WI38 (cell line): ENCODE measurements at regions not wholly inside any gene's neighbourhood (a gene's known extent, or its start where the extent isn't known, plus 50 kb on each side); places are given as distances from the start of the nearest gene placed in this dataset.

ENCODE experiments used
- H3K4me3 ChIP-seq: 2 replicates; pipeline ENCODE4 v1.5.1; 2011; ENCODE audit warnings: low read depth, mild to moderate bottlenecking, control low read depth, low read length
- TF ChIP-seq, protein P1 (sequence below): IDR thresholded peaks from 2 replicates; pipeline ENCODE4 v1.5.1; 2012; ENCODE audit warnings: low read depth, mild to moderate bottlenecking, control low read depth, low read length

- TF ChIP-seq, protein P1, sequence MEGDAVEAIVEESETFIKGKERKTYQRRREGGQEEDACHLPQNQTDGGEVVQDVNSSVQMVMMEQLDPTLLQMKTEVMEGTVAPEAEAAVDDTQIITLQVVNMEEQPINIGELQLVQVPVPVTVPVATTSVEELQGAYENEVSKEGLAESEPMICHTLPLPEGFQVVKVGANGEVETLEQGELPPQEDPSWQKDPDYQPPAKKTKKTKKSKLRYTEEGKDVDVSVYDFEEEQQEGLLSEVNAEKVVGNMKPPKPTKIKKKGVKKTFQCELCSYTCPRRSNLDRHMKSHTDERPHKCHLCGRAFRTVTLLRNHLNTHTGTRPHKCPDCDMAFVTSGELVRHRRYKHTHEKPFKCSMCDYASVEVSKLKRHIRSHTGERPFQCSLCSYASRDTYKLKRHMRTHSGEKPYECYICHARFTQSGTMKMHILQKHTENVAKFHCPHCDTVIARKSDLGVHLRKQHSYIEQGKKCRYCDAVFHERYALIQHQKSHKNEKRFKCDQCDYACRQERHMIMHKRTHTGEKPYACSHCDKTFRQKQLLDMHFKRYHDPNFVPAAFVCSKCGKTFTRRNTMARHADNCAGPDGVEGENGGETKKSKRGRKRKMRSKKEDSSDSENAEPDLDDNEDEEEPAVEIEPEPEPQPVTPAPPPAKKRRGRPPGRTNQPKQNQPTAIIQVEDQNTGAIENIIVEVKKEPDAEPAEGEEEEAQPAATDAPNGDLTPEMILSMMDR: no peak
- no peak overlapping the region for H3K4me3 ChIP-seq
These were observed 207.0 kb upstream of the FAM9B start for GRCh38 chrX:9240956-9241355.

- no peak overlapping the region for H3K4me3 ChIP-seq
- TF ChIP-seq, protein P1: no peak
These were observed 207.5 kb upstream of the FAM9B start for GRCh38 chrX:9241427-9241826.

DNA sequence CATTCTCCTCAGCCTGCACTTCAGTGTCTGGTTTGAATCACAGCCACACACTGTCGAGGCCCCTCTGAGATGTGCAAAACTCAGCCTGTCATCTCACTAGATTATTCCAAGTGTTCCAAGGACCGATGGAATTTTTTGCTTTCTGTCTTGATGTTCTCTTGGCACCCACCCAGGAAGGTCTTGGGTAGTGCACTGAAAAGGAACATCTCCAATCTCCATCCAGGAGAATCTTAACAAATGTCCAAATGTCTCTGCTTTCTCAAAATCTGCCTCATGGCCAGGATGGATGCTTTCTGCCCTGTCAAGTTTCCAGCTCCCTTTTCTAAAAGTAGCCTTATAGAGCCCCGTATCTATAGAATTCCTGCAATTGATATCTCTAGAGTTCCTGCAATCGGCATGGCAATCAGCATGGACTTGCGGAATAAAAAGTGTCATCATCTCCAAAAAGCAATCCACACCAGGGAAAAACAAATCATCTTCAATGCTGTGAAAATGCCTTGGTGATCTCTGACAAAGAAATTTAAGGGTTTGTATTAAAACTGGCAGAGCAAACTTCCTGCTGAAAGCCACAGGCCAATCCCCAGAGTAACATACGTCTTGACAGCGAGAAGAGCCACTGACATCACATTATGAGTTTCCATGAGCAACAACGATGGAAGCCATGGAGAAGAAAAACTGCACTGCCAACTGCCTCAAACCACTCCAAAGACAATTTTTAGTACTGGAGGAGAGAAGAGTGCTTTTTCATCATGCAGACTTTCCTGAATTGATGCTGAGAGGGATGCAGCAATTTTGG, 215.3 kb upstream of the FAM9B start:
- H3K4me3 ChIP-seq: no peak overlapping the region
- TF ChIP-seq, protein P1: no peak

GRCh38 chrX:9252182-9252581, 212.7 kb upstream of the TBL1X start:
- no peak overlapping the region for H3K4me3 ChIP-seq

DNA sequence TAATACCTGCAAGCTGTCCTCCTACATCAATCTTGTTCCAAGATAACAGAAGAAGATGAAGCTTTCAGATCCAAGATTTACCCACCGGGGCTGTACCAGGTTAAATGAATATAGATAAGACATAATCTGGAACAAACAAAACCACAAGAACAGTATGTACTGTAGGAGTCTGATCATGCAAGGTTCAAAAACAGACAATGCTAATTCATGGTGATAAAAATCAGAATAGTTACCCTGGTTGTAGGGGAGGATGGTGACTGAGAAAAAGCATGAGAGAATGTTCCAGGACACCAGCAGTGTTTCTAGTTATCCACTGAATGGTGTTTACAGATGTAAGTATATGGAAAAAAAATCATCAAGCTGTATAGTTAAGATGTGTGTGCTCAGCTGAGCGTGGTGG, 211.6 kb upstream of the TBL1X start:
- TF ChIP-seq, protein P1: no peak
- no peak overlapping the region for H3K4me3 ChIP-seq

More at GRCh38 chrX:9252182-9252581, 212.7 kb upstream of the TBL1X start:
- TF ChIP-seq, protein P1: no peak

GRCh38 chrX:9257718-9258420, 207.0 kb upstream of the TBL1X start:
- no peak overlapping the region for H3K4me3 ChIP-seq
- TF ChIP-seq, protein P1: no peak
